C4-2B (cell line): ENCODE measurements at regions not wholly inside any gene's neighbourhood (a gene's known extent, or its start where the extent isn't known, plus 50 kb on each side); places are given as distances from the start of the nearest gene placed in this dataset.

ENCODE experiments used
- CTCF ChIP-seq: fragments of 450-650 bp; conservative IDR thresholded peaks from 2 replicates; pipeline ENCODE4 v1.5.1; 2017; ENCODE audit warnings: mild to moderate bottlenecking
- ZFX ChIP-seq: fragments of 450-650 bp; IDR thresholded peaks from 2 replicates; pipeline ENCODE4 v1.6.1; 2017

DNA sequence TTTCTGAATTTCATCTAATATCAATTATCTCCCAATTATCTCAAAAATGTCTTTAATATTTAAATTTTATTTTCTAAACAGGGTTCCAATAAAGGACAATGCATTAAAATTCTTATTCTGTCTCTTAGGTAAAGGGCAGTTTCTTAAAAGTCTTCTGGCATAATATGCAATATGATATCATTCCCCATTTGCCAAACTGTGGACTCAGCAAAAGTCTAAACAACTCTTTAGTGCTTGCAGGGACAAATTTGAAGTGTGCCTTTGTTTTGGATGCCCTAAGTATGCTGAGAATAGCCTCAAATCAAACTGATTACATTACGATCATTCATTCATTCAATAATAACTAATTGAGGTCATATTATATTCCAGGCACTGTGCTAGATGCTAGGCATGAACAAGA lies 281.0 kb upstream of the KIRREL3 start:
- TF ChIP-seq CTCF (no peak), ZFX (no peak)
